EL (cell line): ENCODE measurements at regions not wholly inside any gene's neighbourhood (a gene's known extent, or its start where the extent isn't known, plus 50 kb on each side); places are given as distances from the start of the nearest gene placed in this dataset.
A peak's percentile ranks its signal among the peaks of the same experiment; 100 is the strongest.
"Not testable (repeated sequence)": the region's sequence is repeated elsewhere in the genome, so short reads cannot be mapped to it uniquely, and the experiment has no call there.

Source experiments
- DNase-seq: peaks from one replicate; pipeline ENCODE4 v3.0.0-alpha.2; 2016

DNA sequence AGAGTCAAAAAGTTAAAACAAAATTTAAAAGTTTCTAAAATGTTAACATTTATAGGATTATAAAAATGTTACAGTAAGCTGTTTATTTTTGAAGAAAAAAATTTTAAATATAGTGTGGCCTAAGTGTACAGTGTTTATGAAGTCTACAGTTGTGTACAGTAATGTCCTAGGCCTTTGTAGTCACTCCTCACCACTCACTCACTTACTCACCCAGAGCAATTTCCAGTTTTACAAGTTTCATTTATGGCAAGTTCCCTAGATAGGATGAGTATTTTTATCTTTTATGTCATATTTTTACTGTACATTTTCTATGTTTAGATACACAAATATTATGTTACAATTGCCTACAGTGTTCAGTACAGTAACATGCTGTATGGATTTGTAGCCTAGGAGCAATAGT, 419.9 kb downstream of the ARL4A start:
- no peak for DNase-seq

DNA sequence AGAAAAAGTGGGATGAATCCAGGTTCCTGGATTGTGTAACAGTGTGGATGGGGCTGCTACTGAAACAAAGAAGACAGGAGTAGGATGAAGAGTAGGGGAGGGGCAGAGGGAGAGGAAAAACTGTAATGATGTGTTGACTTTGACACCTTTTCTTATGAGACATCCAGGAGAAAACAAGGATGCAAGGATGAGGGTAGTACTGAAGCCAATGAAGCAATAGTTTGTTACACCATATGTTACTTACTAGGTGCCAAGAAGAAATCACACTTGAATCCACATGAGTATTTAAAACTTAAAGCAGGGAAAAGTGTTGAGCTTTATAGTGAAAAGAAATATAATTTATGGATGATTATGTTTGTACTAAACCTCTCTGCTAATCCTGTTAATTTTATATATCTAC, 420.6 kb downstream of the ARL4A start:
- DNase-seq = no peak

DNA sequence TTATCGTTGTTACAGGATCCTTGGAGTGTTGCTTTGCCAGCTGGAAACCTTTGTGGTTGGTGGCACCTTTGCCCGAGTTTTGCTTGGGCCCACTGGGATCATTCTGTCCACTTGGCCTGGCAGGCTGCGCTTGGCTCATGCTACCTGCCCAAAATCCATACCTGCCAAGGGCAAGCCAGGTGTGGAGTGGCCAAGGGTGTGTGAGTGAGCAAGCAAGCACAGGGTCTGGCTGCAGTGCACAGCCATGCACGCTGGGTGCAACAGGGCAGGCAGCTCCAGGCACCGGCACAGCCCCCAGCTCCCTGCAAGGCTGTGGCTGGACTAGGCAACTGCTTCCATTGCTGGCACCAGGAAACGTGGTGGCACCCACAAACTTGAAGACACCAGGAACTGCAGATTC, 421.8 kb downstream of the ARL4A start:
- DNase-seq = no peak

DNA sequence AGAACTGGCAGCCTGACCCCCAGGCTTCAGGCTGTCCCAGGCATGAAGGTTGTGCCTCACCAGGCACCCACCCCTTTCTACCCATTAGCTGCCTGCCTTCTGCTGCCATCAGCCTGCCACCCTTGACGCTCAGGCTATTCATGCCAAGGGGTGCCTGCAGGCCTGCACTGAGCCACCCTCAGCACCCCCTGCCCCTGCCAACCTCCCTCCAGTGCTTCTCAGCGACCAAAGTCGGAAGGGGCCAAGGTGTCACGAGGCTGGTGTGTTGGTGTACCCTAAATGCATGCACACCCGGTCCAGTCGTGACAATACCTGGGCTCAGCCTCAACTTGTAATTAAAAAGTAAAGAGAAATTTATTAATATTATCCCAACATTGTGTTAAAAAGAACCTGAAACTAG, 422.7 kb downstream of the ARL4A start:
- no peak for DNase-seq

DNA sequence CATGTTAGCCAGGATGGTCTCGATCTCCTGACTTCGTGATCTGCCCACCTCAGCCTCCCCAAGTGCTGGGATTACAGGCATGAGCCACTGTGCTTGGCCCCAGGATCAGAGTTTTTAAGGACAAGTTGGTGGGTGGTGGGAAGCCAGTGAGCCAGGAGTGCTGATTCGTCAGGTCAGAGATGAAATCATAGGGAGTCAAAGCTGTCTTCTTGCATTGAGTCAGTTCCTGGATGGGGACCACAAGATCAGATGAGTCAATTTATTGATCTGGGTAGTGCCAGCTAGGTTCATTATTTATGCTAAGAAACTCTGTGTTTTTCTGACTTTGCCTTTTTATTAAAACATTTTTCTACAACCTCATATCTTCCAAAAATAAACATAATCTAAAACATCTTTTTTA, 423.8 kb downstream of the ARL4A start:
- peak; percentile 16 for DNase-seq

DNA sequence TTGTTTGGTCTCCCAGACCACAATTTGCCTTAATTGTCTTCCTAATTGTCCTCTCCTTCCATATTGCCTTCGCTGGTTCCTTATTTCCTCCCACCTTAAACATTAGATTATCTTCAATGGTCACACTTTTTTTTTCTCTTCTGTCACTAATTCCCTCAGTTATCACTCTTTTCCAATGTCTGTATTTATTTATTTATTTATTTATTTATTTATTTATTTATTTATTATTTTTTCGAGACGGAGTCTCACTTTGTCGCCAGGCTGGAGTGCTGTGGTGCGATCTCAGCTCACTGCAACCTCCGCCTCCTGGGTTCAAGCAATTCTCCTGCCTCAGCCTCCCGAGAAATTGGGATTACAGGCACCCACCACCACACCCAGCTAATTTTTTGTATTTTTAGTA, 426.8 kb downstream of the ARL4A start:
- DNase-seq = not testable (repeated sequence)

DNA sequence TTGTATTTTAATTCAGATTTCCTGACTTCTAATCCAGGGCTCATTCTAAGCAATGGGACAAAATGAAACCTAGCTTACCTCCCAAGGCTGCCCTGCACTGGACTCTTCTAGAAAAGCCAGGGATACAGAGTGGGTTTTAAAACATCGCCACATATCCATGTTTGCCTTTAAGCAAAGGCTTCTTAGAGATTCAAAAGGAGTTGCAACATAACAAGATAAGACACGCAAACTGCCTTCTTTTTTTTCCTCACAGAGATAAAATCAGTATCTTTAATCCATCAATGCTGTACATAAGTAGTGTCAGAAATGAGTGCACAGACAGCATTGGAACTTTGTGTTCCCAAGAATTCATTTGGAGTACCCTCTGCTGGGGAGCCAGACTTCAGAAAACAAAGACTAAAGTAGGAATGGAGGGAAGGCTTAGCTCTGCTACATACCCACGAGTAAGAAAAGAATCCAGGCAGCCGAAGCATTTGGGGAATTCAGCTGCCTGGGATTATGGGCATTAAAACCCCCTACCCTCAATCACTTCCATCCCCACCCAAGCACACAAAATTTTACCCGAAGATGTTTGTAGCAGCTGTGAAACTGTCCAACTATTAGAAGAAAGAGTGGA, 427.8 kb downstream of the ARL4A start:
- peak; percentile 2 for DNase-seq

DNA sequence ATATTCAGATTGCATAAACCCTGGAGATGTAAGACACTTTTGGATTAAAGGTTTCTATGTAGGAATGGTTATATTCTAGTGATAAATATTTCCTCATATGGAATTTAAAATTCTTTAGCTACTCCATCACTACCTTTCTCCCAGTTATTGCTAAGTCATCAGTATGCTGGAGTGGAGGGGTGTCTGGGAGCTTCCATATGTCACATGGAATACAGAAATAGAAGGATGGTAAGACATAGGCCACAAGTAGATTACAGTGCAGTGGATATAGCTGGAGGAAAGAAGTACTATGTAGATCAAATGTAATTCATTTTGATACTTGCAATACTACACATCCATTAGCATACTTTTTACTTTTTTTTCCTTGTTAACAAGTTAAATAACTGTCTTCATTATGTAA, 428.4 kb downstream of the ARL4A start:
- no peak for DNase-seq

DNA sequence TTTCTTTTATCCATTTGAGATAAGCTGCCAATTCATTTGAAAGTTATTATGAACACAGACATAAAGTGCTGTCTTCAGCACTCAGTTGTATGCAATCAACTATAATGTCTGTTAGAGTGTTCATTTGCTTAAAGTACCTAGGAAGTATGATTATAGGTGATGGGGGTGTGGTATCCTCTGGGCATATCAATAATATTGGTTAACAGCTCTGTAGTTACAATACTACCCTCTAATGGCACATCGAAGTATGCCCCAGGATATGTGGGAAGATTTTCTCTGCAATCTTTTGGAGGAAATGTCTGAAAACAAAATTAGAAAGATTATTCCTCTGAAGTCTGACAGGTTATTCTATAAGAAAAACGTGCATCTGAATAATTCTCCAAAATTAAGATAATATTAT, 429.7 kb downstream of the ARL4A start:
- peak; percentile 5 for DNase-seq

DNA sequence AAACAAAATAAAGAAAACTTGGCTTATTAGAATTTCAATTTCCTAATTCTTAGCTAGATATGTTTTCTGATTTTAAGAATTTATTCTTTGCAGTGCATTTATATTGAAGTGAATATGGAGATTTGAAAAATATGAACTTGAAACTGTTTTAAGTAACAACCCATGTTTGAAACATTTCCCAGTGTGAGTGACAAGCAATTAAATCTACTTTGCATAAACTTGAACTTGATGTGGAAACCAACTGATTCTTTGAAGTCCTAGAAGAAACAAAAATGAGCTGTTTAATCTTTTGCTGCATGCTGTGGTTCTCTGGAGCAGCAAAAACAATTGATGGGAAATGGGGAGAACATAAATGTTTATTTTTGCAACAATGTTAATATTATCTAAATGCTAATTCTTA, 430.2 kb downstream of the ARL4A start:
- DNase-seq = no peak

DNA sequence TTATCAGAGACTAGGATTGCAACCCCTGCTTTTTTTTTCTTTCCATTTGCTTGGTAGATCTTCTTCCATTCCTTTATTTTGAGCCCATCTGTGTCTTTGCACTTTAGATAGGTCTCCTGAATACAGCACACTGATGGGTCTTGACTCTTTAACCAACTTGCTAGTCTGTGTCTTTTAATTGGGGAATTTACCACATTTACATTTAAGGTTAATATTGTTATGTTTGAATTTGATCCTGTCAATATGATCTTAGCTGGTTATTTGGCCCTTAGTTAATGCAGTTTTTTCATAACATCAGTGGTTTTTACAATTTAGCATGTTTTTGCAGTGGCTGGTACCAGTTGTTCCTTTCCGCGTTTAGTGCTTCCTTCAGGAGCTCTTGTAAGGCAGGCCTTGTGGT, 437.2 kb downstream of the ARL4A start:
- DNase-seq = not testable (repeated sequence)

DNA sequence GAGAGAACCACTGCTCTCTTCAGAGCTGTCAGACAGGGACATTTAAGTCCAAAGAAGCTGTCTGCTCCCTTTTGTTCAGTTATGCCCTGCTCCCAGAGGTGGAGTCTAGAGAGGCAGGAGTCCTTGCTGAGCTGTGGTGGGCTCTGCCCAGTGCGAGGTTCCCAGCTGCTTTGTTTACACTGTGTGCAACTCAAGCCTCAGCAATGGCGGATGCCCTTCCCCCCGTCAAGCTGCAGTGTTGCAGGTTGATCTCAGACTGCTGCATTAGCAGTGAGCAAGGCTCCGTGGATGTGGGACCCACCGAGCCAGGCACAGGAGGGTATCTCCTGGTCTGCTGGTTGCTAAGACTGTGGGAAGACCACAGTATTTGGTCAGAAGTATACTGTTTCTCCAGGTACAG, 438.9 kb downstream of the ARL4A start:
- DNase-seq = no peak

DNA sequence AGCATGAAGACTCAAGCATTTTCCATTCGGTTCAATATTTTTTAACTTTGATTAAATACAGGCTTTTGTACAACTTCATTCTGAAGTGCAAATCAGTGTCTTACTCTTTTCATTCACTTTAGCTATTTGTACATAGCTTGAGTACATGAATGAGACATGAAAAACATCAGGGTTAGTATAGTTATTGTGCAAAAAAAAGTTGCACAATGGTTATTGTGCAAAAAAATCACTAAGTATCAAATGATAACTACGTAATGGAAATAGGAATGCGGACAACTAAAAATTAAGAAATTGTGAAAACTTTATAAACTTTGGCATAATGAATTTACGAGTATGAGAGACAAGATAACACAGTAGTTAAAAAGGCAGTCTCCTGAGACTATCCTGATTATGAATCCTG, 442.9 kb downstream of the ARL4A start:
- no peak for DNase-seq

DNA sequence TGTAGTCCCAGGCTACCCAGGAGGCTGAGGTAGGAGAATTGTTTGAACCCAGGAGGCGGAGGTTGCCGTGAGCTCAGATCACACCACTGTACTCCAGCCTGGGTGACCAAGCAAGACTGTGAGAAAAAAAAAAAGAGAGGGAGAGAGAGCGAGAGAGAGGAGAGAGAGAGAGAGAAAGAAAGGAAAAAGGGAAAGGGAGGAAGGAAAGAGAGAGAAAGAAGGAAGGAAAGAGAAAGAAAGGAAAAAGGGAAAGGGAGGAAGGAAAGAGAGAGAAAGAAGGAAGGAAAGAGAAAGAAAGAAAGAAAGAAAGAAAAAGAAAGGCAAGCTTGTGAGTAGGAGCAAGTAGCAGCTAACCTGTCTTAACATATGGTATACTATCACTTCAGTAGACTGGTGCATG, 443.5 kb downstream of the ARL4A start:
- not testable (repeated sequence) for DNase-seq

DNA sequence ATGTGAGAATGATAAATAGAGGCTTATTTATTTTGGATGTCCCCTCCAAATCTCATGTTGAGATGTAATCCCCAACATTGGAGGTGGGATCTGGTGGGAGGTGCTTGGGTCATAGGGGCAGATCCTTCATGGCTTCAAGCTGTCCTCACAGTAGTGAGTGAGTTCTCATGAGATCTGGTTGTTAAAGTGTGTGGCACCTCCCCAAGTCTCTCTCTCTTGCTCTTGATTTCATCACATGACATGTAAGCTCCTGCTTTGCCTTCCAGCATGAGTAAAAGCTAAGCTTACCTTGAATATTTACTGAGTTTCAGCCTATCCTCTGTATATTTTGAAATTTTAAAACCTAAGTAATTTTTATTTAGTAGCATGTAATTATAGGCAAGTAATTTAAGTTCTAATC, 444.9 kb downstream of the ARL4A start:
- DNase-seq = no peak

DNA sequence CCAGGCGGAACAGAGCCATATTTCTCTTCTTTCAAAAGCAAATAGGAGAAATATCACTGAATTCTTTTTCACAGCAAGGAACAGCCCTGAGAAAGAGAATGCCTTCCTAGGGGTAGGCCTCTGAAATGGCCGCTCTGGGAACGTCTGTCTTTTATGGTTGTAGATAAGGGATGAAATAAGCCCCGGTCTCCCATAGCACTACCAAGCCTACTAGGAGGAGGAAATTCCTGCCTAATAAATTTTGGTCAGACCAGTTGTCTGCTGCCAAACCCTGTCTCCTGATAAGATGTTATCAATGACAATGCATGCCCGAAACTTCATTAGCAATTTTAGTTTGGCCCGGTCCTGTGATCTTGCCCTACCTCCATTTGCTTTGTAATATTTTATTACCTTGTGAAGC, 448.9 kb downstream of the ARL4A start:
- DNase-seq = not testable (repeated sequence)

DNA sequence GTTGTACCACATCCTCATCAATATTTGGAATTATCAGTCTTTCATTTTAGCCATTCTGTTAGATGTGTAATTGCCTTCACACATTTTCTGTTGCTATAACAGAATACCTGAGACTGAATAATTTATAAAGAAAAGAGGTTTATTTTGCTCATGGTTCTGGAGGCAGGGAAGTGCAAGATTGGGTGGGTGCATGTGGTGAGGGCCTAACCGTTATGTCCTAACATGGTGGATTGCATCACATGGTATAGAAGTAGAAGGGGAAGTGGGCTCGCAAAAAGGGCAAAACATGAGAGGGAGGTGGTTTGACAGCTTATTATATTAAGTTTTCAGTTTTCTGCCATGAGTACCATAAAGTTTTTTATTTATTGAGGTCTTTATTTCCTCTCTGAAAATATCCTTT, 452.0 kb downstream of the ARL4A start:
- DNase-seq = no peak

DNA sequence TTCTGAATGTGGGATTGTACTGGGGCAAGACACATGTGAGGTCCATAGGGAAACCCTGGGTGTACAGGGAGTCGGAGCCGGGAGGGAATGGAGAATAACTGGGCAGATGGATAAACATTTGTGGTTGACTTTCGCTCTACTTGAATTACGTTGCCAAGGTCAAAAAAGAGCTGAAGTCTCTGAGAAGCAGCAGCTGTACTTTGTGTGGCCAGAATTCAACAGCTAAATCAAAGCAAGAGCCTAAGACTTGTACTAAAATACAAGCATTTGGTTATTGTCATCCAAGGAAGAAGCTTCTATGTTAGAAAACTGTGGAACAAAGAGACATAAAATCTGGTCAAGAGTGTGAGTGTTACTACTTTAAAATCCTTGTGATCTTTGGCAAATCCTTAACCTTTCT, 457.2 kb downstream of the ARL4A start:
- no peak for DNase-seq

DNA sequence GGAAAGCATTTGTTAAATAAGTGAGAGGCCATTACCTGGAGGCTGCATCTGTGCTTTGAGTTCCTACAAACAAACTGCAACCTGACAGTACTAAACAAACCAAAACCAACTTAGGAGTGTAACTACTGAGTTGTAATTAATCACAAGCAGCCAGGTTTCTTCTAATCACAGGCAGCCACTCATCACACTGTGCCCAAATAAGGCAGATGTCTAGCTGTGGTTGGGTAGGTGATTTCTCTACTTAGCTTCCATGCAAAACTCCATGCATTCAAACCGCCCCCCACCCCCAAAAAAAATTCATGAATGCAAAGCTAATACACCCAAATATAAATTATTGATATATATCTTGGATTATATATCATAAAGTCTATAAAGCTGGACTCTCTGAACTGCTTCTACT, 461.1 kb downstream of the ARL4A start:
- no peak for DNase-seq

DNA sequence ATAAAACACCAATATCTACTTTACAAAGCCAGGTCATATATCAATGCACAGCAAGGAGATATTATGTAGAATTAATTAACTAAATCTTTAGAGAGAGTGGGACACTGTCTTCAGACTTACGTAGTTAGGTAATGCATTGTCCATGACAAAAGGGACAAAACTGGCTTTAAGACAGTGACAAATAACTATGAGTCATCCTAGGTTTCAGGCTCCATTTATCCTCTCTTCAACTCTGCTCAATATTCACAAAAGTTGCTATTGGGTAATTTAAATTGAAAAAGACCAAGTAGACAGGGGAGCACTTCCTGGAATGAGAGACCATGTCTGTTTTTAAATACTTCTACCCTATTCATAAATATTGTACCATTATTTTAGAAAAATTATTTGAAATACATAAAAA, 464.5 kb downstream of the ARL4A start:
- no peak for DNase-seq

DNA sequence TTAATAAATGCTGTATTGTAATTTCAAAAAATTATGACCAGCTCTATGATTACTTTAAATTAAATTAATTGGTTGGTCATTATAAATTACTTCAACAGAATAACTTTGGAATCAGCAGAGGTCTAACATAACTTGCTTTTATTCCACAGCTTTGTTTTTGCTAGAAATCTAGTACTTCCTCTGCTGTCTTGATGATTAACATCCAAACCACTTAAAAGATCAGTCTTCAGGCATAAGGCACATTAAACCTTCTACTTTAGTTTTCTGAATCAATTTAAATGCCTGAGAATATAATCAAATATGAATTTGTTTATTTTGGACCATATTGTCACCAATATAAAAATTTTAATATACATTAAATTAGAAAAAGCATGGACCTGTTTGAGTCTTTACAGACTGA, 465.3 kb downstream of the ARL4A start:
- DNase-seq = no peak

DNA sequence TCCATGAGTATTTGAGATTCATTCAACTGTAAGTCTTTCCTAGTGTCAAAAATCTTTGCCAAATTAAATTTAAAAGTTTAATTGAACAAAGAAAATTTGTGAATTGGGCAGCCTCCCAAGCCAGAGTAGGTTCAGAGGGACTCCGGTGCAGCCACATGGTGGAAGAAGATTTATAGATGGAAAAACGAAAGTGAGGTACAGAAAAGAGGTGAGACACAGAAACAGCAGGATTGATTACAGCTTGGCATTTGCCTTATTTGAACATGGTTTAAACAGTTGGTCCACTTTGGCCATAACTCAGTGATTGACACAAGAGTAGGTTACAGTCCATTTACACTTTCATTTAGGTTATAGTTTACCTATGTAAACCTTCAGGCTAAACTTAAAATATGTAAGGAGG, 465.8 kb downstream of the ARL4A start:
- DNase-seq = no peak

DNA sequence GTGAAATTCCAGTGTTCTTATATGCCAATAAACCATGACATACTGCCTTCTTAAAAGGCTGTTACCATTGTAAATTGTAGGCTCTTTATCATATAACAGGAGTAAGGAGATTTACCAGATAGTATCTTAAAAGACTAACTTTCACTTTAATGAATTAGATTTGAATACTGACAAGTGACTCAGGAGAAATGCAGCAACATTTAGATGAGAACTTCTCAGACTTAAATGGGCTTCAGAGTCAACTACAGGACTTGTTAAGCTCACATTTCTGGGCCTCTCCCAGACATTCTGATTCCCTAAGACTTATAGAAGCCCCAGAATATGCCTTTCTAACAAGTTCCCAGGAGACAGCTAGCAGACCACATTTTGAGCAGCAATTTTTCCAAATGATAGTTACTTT, 466.3 kb downstream of the ARL4A start:
- DNase-seq = no peak

DNA sequence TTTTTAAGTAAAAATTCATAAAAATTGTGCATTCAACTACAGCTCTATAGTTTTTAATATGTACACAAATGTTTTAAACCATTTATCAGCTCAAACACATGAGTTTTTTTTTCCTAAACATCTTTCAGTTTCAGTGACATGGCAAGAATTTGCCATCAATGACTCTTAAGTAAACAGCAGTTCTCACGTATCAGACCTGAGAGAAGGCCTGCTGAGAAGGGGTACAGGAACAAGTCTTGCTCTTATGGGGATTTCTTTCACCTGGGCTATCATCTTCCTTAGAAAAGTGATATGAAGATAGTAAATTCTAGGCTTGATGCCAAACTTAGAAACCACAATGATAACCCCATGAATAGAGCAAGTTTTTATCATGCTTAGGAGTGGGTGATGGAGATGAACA, 467.8 kb downstream of the ARL4A start:
- DNase-seq = no peak

DNA sequence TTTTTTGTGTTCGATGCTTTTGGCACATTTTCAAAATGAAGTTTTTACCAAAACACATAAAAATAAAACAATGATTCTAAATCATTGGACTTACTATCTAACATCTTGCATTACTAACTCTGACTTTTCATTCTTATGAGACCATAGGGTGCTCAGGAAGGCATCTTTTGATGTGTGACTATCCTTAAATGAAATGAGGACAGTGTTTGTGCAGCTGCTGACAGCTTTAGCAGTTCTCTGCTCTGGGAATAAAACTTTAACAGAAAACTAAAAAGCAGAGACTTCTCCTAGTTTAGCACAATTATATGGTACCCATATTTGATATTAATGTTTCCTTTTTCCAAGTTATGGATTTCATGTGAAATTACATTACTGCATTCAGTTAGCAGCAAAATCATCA, 471.6 kb downstream of the ARL4A start:
- DNase-seq = no peak
